ENCODE measurements at regions not wholly inside any gene's neighbourhood (a gene's known extent, or its start where the extent isn't known, plus 50 kb on each side); places are given as distances from the start of the nearest gene placed in this dataset.
A peak's percentile ranks its signal among the peaks of the same experiment; 100 is the strongest.

DNA sequence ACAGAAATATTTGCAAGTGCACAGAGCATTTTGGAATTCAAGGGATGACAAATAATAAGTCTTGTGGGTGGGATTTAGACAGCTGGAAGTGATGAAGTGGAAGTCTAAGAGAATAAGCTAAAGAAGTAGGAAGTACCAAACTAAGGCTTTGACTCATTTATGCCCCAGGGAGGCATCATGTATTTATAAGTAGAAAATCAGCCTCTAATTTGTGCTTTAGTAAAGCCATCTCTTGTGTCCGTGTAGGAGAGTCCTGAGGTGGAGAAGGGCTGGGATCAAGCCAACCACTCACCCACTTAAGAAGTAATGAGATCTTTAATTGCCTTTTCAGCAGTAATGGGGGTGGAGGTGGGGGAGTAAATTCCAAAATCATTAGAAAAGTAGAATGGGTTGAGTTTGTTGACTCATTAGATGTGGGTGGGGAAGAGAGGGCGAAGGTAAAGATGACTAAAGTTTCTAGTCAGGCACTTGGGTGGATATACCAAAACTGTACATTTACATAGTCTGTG, 356.7 kb downstream of the STIM2 start:
- peak overlapping the region; percentile 54 for H3K27ac ChIP-seq (ENCODE audit: insufficient read depth, low read length)
- peak overlapping the region; percentile 51 for H3K4me2 ChIP-seq (ENCODE audit: extremely low read depth, insufficient read depth, low read length)
- no peaks in the 10 kb centered on the region for H3K27me3 ChIP-seq (ENCODE audit: control insufficient read depth, insufficient read depth, low read length)
- no peak overlapping the region for H3K9ac ChIP-seq (ENCODE audit: insufficient read depth, low read length)
- no peak overlapping the region for H2AFZ ChIP-seq (ENCODE audit: low read length)
- no peaks in the 10 kb centered on the region for H3K79me2 ChIP-seq (ENCODE audit: control insufficient read depth, insufficient read depth, low read length)
- DNase-seq (ENCODE audit: low read depth in 2 of 2), result peak in 1 of 2 donors; percentile 89
- no peaks in the 10 kb centered on the region for H3K9me3 ChIP-seq (ENCODE audit: control insufficient read depth, insufficient read depth, low read depth, low read length)
- H3K36me3 ChIP-seq (ENCODE audit: control insufficient read depth, insufficient read depth, low read length), result no peaks in the 10 kb centered on the region
- no peaks in the 10 kb centered on the region for H3K4me1 ChIP-seq (ENCODE audit: control insufficient read depth, extremely low read depth, insufficient read depth, low read length)
- H4K20me1 ChIP-seq (ENCODE audit: control insufficient read depth, extremely low read depth, insufficient read depth, low read length), result no peaks in the 10 kb centered on the region
- peak overlapping the region in 1 of 4 experiments; percentile 4 for H3K4me3 ChIP-seq (replicated peaks in 1 of 4; ENCODE audit: control extremely low read depth in 1 of 4, insufficient read depth in 1 of 4, low read depth in 3 of 4, low read length in 4 of 4)
- TF ChIP-seq, protein P1, sequence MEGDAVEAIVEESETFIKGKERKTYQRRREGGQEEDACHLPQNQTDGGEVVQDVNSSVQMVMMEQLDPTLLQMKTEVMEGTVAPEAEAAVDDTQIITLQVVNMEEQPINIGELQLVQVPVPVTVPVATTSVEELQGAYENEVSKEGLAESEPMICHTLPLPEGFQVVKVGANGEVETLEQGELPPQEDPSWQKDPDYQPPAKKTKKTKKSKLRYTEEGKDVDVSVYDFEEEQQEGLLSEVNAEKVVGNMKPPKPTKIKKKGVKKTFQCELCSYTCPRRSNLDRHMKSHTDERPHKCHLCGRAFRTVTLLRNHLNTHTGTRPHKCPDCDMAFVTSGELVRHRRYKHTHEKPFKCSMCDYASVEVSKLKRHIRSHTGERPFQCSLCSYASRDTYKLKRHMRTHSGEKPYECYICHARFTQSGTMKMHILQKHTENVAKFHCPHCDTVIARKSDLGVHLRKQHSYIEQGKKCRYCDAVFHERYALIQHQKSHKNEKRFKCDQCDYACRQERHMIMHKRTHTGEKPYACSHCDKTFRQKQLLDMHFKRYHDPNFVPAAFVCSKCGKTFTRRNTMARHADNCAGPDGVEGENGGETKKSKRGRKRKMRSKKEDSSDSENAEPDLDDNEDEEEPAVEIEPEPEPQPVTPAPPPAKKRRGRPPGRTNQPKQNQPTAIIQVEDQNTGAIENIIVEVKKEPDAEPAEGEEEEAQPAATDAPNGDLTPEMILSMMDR (conservative IDR thresholded peaks at IDR 0.05 in 1 of 2, IDR thresholded peaks at IDR 0.05 in 1 of 2; ENCODE audit: low read depth in 1 of 2, low read length in 2 of 2), result no peak
- no peak for TF ChIP-seq EZH2 (IDR thresholded peaks at IDR 0.05; ENCODE audit: low read length, missing control alignments)

DNA sequence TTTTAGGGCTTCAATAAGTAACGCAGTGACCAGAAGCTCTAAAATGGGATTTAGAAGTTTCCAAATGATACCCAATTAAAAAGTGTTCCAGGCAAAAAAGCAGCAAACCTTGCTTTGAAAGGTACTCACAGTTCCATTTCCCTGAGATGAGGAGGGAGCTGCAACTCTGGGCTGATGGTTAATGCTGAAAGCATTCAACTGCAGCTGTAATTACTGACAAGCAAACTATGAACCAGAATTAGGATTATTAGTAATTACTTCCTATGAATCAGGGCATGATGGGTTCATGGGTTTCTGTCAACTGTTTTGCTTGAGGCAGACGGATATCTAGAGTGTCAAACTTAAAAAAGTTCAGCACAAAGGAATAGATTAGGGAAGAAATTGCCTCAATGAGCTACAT, 357.4 kb downstream of the STIM2 start:
- Histone ChIP-seq H3K27ac (ENCODE audit: insufficient read depth, low read length) (peak overlapping the region; percentile 34), H3K4me3 (replicated peaks in 1 of 4; ENCODE audit: control extremely low read depth in 1 of 4, insufficient read depth in 1 of 4, low read depth in 3 of 4, low read length in 4 of 4) (no peak overlapping the region), H3K27me3 (ENCODE audit: control insufficient read depth, insufficient read depth, low read length) (no peaks in the 10 kb centered on the region), H3K4me2 (ENCODE audit: extremely low read depth, insufficient read depth, low read length) (peak overlapping the region; percentile 51), H3K9me3 (ENCODE audit: control insufficient read depth, insufficient read depth, low read depth, low read length) (no peaks in the 10 kb centered on the region), H2AFZ (ENCODE audit: low read length) (no peak overlapping the region), H3K4me1 (ENCODE audit: control insufficient read depth, extremely low read depth, insufficient read depth, low read length) (no peaks in the 10 kb centered on the region), H3K36me3 (ENCODE audit: control insufficient read depth, insufficient read depth, low read length) (no peaks in the 10 kb centered on the region), H3K9ac (ENCODE audit: insufficient read depth, low read length) (no peak overlapping the region), H3K79me2 (ENCODE audit: control insufficient read depth, insufficient read depth, low read length) (no peaks in the 10 kb centered on the region), H4K20me1 (ENCODE audit: control insufficient read depth, extremely low read depth, insufficient read depth, low read length) (no peaks in the 10 kb centered on the region)
- TF ChIP-seq, protein P1 (conservative IDR thresholded peaks at IDR 0.05 in 1 of 2, IDR thresholded peaks at IDR 0.05 in 1 of 2; ENCODE audit: low read depth in 1 of 2, low read length in 2 of 2), result no peak
- no peak for TF ChIP-seq EZH2 (IDR thresholded peaks at IDR 0.05; ENCODE audit: low read length, missing control alignments)
- DNase-seq (ENCODE audit: low read depth in 2 of 2), result peak in 1 of 2 donors; percentile 54

DNA sequence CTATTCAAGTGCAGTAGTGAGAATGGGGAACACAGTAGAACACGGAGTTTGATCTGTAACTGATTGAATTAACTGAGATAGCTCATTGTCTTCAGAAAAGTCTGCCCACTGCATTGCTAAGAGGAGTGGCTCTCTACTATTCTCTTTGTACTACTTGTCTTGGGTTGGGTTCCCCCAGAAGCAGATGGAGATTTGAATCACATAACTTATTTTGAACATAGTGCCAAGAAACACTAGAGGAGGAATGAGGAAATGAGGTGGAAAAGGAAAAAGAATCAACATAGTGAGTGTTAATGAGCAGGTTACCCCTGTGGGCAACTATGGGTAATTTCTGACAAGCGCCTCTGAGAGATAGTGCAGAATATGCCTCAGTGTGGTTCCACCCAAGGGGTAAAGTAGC, 362.7 kb downstream of the STIM2 start:
- TF ChIP-seq EZH2 (IDR thresholded peaks at IDR 0.05; ENCODE audit: low read length, missing control alignments), result no peak
- TF ChIP-seq, protein P1 (conservative IDR thresholded peaks at IDR 0.05 in 1 of 2, IDR thresholded peaks at IDR 0.05 in 1 of 2; ENCODE audit: low read depth in 1 of 2, low read length in 2 of 2), result no peak
- Histone ChIP-seq H3K4me2 (ENCODE audit: extremely low read depth, insufficient read depth, low read length) (no peak overlapping the region), H3K27me3 (ENCODE audit: control insufficient read depth, insufficient read depth, low read length) (no peaks in the 10 kb centered on the region), H4K20me1 (ENCODE audit: control insufficient read depth, extremely low read depth, insufficient read depth, low read length) (no peaks in the 10 kb centered on the region), H3K27ac (ENCODE audit: insufficient read depth, low read length) (no peak overlapping the region), H2AFZ (ENCODE audit: low read length) (no peak overlapping the region), H3K4me1 (ENCODE audit: control insufficient read depth, extremely low read depth, insufficient read depth, low read length) (no peaks in the 10 kb centered on the region), H3K79me2 (ENCODE audit: control insufficient read depth, insufficient read depth, low read length) (no peaks in the 10 kb centered on the region), H3K9ac (ENCODE audit: insufficient read depth, low read length) (no peak overlapping the region), H3K9me3 (ENCODE audit: control insufficient read depth, insufficient read depth, low read depth, low read length) (no peaks in the 10 kb centered on the region), H3K36me3 (ENCODE audit: control insufficient read depth, insufficient read depth, low read length) (no peaks in the 10 kb centered on the region), H3K4me3 (replicated peaks in 1 of 4; ENCODE audit: control extremely low read depth in 1 of 4, insufficient read depth in 1 of 4, low read depth in 3 of 4, low read length in 4 of 4) (no peak overlapping the region)
- no peak for DNase-seq (ENCODE audit: low read depth in 2 of 2)

Data from fibroblast of lung (primary cell).